ENCODE measurements at regions not wholly inside any gene's neighbourhood (a gene's known extent, or its start where the extent isn't known, plus 50 kb on each side); places are given as distances from the start of the nearest gene placed in this dataset.

GRCh38 chr2:204031056-204031455 lies 94.5 kb downstream of the ICOS start (continued):
- no peak for TF ChIP-seq HIC1 (tag by site-specific recombination; IDR thresholded peaks at IDR 0.05)
- no peak for TF ChIP-seq ZNF426 (tag by site-specific recombination; IDR thresholded peaks at IDR 0.05)
- TF ChIP-seq ZNF335 (tag by site-specific recombination; conservative IDR thresholded peaks at IDR 0.05), result no peak
- TF ChIP-seq ZNF146 (tag by site-specific recombination; IDR thresholded peaks at IDR 0.05), result no peak
- TF ChIP-seq, protein P1, sequence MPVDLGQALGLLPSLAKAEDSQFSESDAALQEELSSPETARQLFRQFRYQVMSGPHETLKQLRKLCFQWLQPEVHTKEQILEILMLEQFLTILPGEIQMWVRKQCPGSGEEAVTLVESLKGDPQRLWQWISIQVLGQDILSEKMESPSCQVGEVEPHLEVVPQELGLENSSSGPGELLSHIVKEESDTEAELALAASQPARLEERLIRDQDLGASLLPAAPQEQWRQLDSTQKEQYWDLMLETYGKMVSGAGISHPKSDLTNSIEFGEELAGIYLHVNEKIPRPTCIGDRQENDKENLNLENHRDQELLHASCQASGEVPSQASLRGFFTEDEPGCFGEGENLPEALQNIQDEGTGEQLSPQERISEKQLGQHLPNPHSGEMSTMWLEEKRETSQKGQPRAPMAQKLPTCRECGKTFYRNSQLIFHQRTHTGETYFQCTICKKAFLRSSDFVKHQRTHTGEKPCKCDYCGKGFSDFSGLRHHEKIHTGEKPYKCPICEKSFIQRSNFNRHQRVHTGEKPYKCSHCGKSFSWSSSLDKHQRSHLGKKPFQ (tag by site-specific recombination; IDR thresholded peaks at IDR 0.05), result no peak
- TF ChIP-seq ZNF843 (tag by site-specific recombination; IDR thresholded peaks at IDR 0.05), result no peak

GRCh38 chr2:204032301-204032700 lies 95.7 kb downstream of the ICOS start:
- POLR2A ChIA-PET, result no interaction called here
- H3K4me1 ChIP-seq (ENCODE audit: control insufficient read depth, insufficient read depth, low read length), result no peaks in the 10 kb centered on the region
- no peak overlapping the region for H3K27ac ChIP-seq (ENCODE audit: extremely low read depth, low read depth, low read length)
- H3K4me3 ChIP-seq (ENCODE audit: low read depth, low read length), result no peak overlapping the region
- H3K9me3 ChIP-seq (ENCODE audit: control insufficient read depth, insufficient read depth, low read depth, low read length), result no peaks in the 10 kb centered on the region
- no peaks in the 10 kb centered on the region for H3K36me3 ChIP-seq (ENCODE audit: control insufficient read depth in 2 of 2, insufficient read depth in 1 of 2, low read length in 2 of 2)
- TF ChIP-seq EGR2 (tag by site-specific recombination; IDR thresholded peaks at IDR 0.05; ENCODE audit: low read depth) (no peak), ZSCAN16 (tag by site-specific recombination; IDR thresholded peaks at IDR 0.05) (no peak), ZNF121 (tag by site-specific recombination; IDR thresholded peaks at IDR 0.05) (no peak), KLF8 (tag by site-specific recombination; IDR thresholded peaks at IDR 0.05) (no peak)
- TF ChIP-seq, protein P2, sequence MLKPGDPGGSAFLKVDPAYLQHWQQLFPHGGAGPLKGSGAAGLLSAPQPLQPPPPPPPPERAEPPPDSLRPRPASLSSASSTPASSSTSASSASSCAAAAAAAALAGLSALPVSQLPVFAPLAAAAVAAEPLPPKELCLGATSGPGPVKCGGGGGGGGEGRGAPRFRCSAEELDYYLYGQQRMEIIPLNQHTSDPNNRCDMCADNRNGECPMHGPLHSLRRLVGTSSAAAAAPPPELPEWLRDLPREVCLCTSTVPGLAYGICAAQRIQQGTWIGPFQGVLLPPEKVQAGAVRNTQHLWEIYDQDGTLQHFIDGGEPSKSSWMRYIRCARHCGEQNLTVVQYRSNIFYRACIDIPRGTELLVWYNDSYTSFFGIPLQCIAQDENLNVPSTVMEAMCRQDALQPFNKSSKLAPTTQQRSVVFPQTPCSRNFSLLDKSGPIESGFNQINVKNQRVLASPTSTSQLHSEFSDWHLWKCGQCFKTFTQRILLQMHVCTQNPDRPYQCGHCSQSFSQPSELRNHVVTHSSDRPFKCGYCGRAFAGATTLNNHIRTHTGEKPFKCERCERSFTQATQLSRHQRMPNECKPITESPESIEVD (tag by site-specific recombination; IDR thresholded peaks at IDR 0.05), result no peak
- CTCF ChIA-PET, result no interaction called here

- CTCF ChIA-PET, result no interaction called here
- TF ChIP-seq ZNF114 (tag by site-specific recombination; IDR thresholded peaks at IDR 0.05) (no peak), ZNF341 (tag by site-specific recombination; IDR thresholded peaks at IDR 0.05; ENCODE audit: low read depth) (no peak), OVOL3 (tag by site-specific recombination; IDR thresholded peaks at IDR 0.05) (no peak), ZNF558 (tag by site-specific recombination; IDR thresholded peaks at IDR 0.05) (no peak), ZNF354C (tag by site-specific recombination; IDR thresholded peaks at IDR 0.05; ENCODE audit: borderline replicate concordance, low read depth) (no peak), HOXA7 (CRISPR knock-in tag; IDR thresholded peaks at IDR 0.05; ENCODE audit: borderline replicate concordance) (no peak), TRIM28 (IDR thresholded peaks at IDR 0.05; ENCODE audit: borderline replicate concordance, low read length) (no peak), YY1 (tag by site-specific recombination; IDR thresholded peaks at IDR 0.05) (no peak), ZNF426 (tag by site-specific recombination; IDR thresholded peaks at IDR 0.05) (no peak)
- TF ChIP-seq, protein P3, sequence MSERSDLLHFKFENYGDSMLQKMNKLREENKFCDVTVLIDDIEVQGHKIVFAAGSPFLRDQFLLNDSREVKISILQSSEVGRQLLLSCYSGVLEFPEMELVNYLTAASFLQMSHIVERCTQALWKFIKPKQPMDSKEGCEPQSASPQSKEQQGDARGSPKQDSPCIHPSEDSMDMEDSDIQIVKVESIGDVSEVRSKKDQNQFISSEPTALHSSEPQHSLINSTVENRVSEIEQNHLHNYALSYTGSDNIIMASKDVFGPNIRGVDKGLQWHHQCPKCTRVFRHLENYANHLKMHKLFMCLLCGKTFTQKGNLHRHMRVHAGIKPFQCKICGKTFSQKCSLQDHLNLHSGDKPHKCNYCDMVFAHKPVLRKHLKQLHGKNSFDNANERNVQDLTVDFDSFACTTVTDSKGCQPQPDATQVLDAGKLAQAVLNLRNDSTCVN (tag by site-specific recombination; optimal IDR thresholded peaks at IDR 0.05), result no peak
- Histone ChIP-seq H3K4me1 (ENCODE audit: control insufficient read depth, insufficient read depth, low read length) (no peaks in the 10 kb centered on the region), H3K9me3 (ENCODE audit: control insufficient read depth, insufficient read depth, low read depth, low read length) (no peaks in the 10 kb centered on the region), H3K4me3 (ENCODE audit: low read depth, low read length) (no peak overlapping the region), H3K27ac (ENCODE audit: extremely low read depth, low read depth, low read length) (no peak overlapping the region), H3K36me3 (ENCODE audit: control insufficient read depth in 2 of 2, insufficient read depth in 1 of 2, low read length in 2 of 2) (no peaks in the 10 kb centered on the region)
- POLR2A ChIA-PET, result no interaction called here
Observed at GRCh38 chr2:204033611-204034495, 97.3 kb downstream of the ICOS start.

Measured in HEK293 (cell line).